ENCODE measurements at regions not wholly inside any gene's neighbourhood (a gene's known extent, or its start where the extent isn't known, plus 50 kb on each side); places are given as distances from the start of the nearest gene placed in this dataset.

GRCh38 chrX:42079968-42080367 lies 156.6 kb upstream of the CASK start:
- DNase-seq (ENCODE audit: low read depth), result no peak
- CTCF ChIA-PET, result interaction anchor here (0.9 kb wide), 1 partner anchor 11 kb away, joined by 3 read pairs; no protein-coding TSS in a partner anchor
- no peak for TF ChIP-seq CTCF (IDR thresholded peaks at IDR 0.05; ENCODE audit: insufficient read depth, low read depth, low read length)
- Histone ChIP-seq H3K27me3 (ENCODE audit: control insufficient read depth, insufficient read depth, low read length) (no peaks in the 10 kb centered on the region), H3K36me3 (ENCODE audit: control insufficient read depth, insufficient read depth, low read length) (no peaks in the 10 kb centered on the region), H3K4me3 (ENCODE audit: low read depth, low read length) (no peak overlapping the region)
- POLR2A ChIA-PET, result no interaction called here

GRCh38 chrX:42077675-42078074 lies 154.3 kb upstream of the CASK start:
- no peaks in the 10 kb centered on the region for H3K27me3 ChIP-seq (ENCODE audit: control insufficient read depth, insufficient read depth, low read length)
- H3K36me3 ChIP-seq (ENCODE audit: control insufficient read depth, insufficient read depth, low read length), result no peaks in the 10 kb centered on the region
- ChIA-PET POLR2A (no interaction called here), CTCF (no interaction called here)
- TF ChIP-seq CTCF (IDR thresholded peaks at IDR 0.05; ENCODE audit: insufficient read depth, low read depth, low read length), result no peak
- H3K4me3 ChIP-seq (ENCODE audit: low read depth, low read length), result no peak overlapping the region
- no peak for DNase-seq (ENCODE audit: low read depth)

GRCh38 chrX:42075032-42075431 lies 151.7 kb upstream of the CASK start:
- CTCF ChIA-PET, result no interaction called here
- DNase-seq (ENCODE audit: low read depth), result no peak
- no peaks in the 10 kb centered on the region for H3K27me3 ChIP-seq (ENCODE audit: control insufficient read depth, insufficient read depth, low read length)
- POLR2A ChIA-PET, result no interaction called here
- H3K4me3 ChIP-seq (ENCODE audit: low read depth, low read length), result no peak overlapping the region
- H3K36me3 ChIP-seq (ENCODE audit: control insufficient read depth, insufficient read depth, low read length), result no peaks in the 10 kb centered on the region
- no peak for TF ChIP-seq CTCF (IDR thresholded peaks at IDR 0.05; ENCODE audit: insufficient read depth, low read depth, low read length)

- TF ChIP-seq CTCF (IDR thresholded peaks at IDR 0.05; ENCODE audit: insufficient read depth, low read depth, low read length), result no peak
- DNase-seq (ENCODE audit: low read depth), result no peak
- Histone ChIP-seq H3K4me3 (ENCODE audit: low read depth, low read length) (no peak overlapping the region), H3K36me3 (ENCODE audit: control insufficient read depth, insufficient read depth, low read length) (no peaks in the 10 kb centered on the region), H3K27me3 (ENCODE audit: control insufficient read depth, insufficient read depth, low read length) (no peaks in the 10 kb centered on the region)
- POLR2A ChIA-PET, result no interaction called here
- CTCF ChIA-PET, result no interaction called here
These were observed 150.1 kb upstream of the CASK start for GRCh38 chrX:42073448-42073847.

GRCh38 chrX:42070866-42071265 lies 147.5 kb upstream of the CASK start:
- Histone ChIP-seq H3K36me3 (ENCODE audit: control insufficient read depth, insufficient read depth, low read length) (no peaks in the 10 kb centered on the region), H3K27me3 (ENCODE audit: control insufficient read depth, insufficient read depth, low read length) (no peaks in the 10 kb centered on the region), H3K4me3 (ENCODE audit: low read depth, low read length) (no peak overlapping the region)
- no peak for DNase-seq (ENCODE audit: low read depth)
- ChIA-PET POLR2A (no interaction called here), CTCF (no interaction called here)
- TF ChIP-seq CTCF (IDR thresholded peaks at IDR 0.05; ENCODE audit: insufficient read depth, low read depth, low read length), result no peak

All from BJ (cell line).